ENCODE measurements at regions not wholly inside any gene's neighbourhood (a gene's known extent, or its start where the extent isn't known, plus 50 kb on each side); places are given as distances from the start of the nearest gene placed in this dataset.

DNA sequence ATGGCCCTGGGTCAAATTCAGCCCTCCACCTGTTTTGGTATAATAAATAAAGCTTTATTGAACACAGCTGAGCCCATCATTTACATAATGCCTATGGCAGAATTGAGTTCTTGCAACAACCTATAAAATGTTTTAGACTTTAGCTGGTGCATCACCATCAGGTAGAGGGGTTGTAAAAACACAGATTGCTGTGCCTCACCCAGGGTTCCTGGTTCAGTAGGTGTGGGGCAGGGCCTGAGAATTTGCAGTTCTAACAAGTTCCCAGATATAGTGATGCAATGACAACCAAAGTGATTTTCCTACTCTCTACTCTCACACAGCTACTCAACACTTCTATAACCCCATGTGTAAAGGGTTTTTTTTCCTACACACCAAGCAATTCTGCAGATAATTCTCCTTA is 120.0 kb upstream of the EGFL6 start:
- H3K4me3 ChIP-seq (ENCODE audit: extremely low read depth in 1 of 4, insufficient read depth in 2 of 4, low read depth in 3 of 4, low read length in 4 of 4) = no peak overlapping the region
- H3K56ac ChIP-seq (replicated peaks; ENCODE audit: insufficient read length, low read depth, low read length) = no peak overlapping the region
- no peaks in the 10 kb centered on the region for H3K9me3 ChIP-seq (ENCODE audit: insufficient read depth in 2 of 2, low read depth in 1 of 2, low read length in 1 of 2)
- H2BK120ac ChIP-seq (replicated peaks; ENCODE audit: low read depth, low read length) = no peak overlapping the region
- no peak overlapping the region for H4K5ac ChIP-seq (ENCODE audit: insufficient read length, low read depth, low read length)
- H3K27me3 ChIP-seq (replicated peaks in 1 of 4; ENCODE audit: control insufficient read depth in 3 of 4, extremely low read depth in 1 of 4, insufficient read depth in 3 of 4, low read length in 3 of 4) = no peaks in the 10 kb centered on the region
- H3K4me1 ChIP-seq (replicated peaks in 1 of 4; ENCODE audit: control insufficient read depth in 3 of 4, insufficient read depth in 4 of 4, low read length in 3 of 4) = no peaks in the 10 kb centered on the region
- H3K27ac ChIP-seq (ENCODE audit: low read depth, low read length) = no peak overlapping the region
- no peaks in the 10 kb centered on the region for H3K79me2 ChIP-seq (ENCODE audit: control insufficient read depth in 1 of 2, insufficient read depth in 2 of 2, low read length in 2 of 2)
- no peak overlapping the region for H3K23ac ChIP-seq (ENCODE audit: insufficient read length)
- H3K23me2 ChIP-seq (ENCODE audit: low read depth, low read length) = no peaks in the 10 kb centered on the region
- no peak overlapping the region for H4K91ac ChIP-seq (replicated peaks; ENCODE audit: insufficient read length, low read length)
- H2BK5ac ChIP-seq (ENCODE audit: low read depth, low read length) = no peak overlapping the region
- H4K8ac ChIP-seq (ENCODE audit: extremely low read depth, insufficient read depth, low read length) = no peak overlapping the region
- no peak overlapping the region for H2BK12ac ChIP-seq (ENCODE audit: low read depth, low read length)
- no peak overlapping the region for H2BK15ac ChIP-seq (ENCODE audit: low read length)
- H2BK20ac ChIP-seq (ENCODE audit: low read length) = no peak overlapping the region
- H2AFZ ChIP-seq (ENCODE audit: low read length) = no peak overlapping the region
- CTCF ChIA-PET (ENCODE audit: partially characterized antibody) = interaction anchor here (1.1 to 1.5 kb wide), 2 partner anchors 38 to 503 kb away, joined by 3 to 4 read pairs; no protein-coding TSS in a partner anchor
- no peak overlapping the region for H2AK5ac ChIP-seq (ENCODE audit: low read depth, low read length)
- H3K4me2 ChIP-seq (ENCODE audit: insufficient read depth in 1 of 2, low read depth in 2 of 2, low read length in 2 of 2) = no peak overlapping the region
- no peak overlapping the region for H3K14ac ChIP-seq (ENCODE audit: insufficient read length)
- H3K18ac ChIP-seq (ENCODE audit: extremely low read depth, low read length) = no peak overlapping the region
- H3K9ac ChIP-seq (replicated peaks in 1 of 4; ENCODE audit: extremely low read depth in 1 of 4, low read depth in 3 of 4, low read length in 3 of 4) = no peak overlapping the region
- no peaks in the 10 kb centered on the region for H3K36me3 ChIP-seq (ENCODE audit: control insufficient read depth in 2 of 4, insufficient read depth in 4 of 4, low read length in 3 of 4)
- no peak for DNase-seq (ENCODE audit: low read depth in 1 of 2, low spot score in 2 of 2)
- POLR2A ChIA-PET (ENCODE audit: partially characterized antibody) = no interaction called here
- H3K4ac ChIP-seq (replicated peaks; ENCODE audit: insufficient read length, low read depth, low read length) = no peak overlapping the region
- no peaks in the 10 kb centered on the region for H3K79me1 ChIP-seq (ENCODE audit: low read depth, low read length)
- FAIRE-seq = no peak
- no peaks in the 10 kb centered on the region for H4K20me1 ChIP-seq (replicated peaks in 1 of 2; ENCODE audit: control insufficient read depth in 1 of 2, insufficient read depth in 2 of 2, low read length in 2 of 2)
- no peak for TF ChIP-seq CHD2 (IDR thresholded peaks at IDR 0.05; ENCODE audit: low read length)
- no peak for TF ChIP-seq TCF12 (IDR thresholded peaks at IDR 0.05; ENCODE audit: low read depth, low read length)
- no peak for TF ChIP-seq SUZ12 (IDR thresholded peaks at IDR 0.05; ENCODE audit: low read length)
- no peak for TF ChIP-seq BACH1 (IDR thresholded peaks at IDR 0.05; ENCODE audit: low read length)
- TF ChIP-seq GABPA (IDR thresholded peaks at IDR 0.05; ENCODE audit: borderline replicate concordance, insufficient read depth, low read length) = no peak
- TF ChIP-seq EZH2 (IDR thresholded peaks at IDR 0.05; ENCODE audit: low read depth, low read length, severe bottlenecking) = no peak
- TF ChIP-seq MAFK (IDR thresholded peaks at IDR 0.05; ENCODE audit: low read depth, low read length) = no peak
- no peak for TF ChIP-seq TAF7 (optimal IDR thresholded peaks at IDR 0.05; ENCODE audit: borderline replicate concordance, low read depth, low read length)
- no peak for TF ChIP-seq SIRT6 (IDR thresholded peaks at IDR 0.05; ENCODE audit: low read length)
- TF ChIP-seq SIN3A (conservative IDR thresholded peaks at IDR 0.05 in 1 of 2, IDR thresholded peaks at IDR 0.05 in 1 of 2; ENCODE audit: low read depth in 1 of 2, low read length in 2 of 2) = no peak
- no peak for TF ChIP-seq CREB1 (IDR thresholded peaks at IDR 0.05)
- no peak for TF ChIP-seq CBX5 (IDR thresholded peaks at IDR 0.05; ENCODE audit: low read depth, low read length)
- no peak for TF ChIP-seq YY1 (IDR thresholded peaks at IDR 0.05; ENCODE audit: low read depth, low read length)
- no peak for TF ChIP-seq HDAC6 (IDR thresholded peaks at IDR 0.05; ENCODE audit: low read depth, low read length)
- TF ChIP-seq BRCA1 (IDR thresholded peaks at IDR 0.05; ENCODE audit: low read depth, low read length) = no peak
- TF ChIP-seq SP4 (IDR thresholded peaks at IDR 0.05; ENCODE audit: low read length) = no peak
- TF ChIP-seq CHD1 (IDR thresholded peaks at IDR 0.05; ENCODE audit: low read depth, low read length) = no peak
- TF ChIP-seq POLR2AphosphoS5 (IDR thresholded peaks at IDR 0.05; ENCODE audit: low read depth, low read length) = no peak
- no peak for TF ChIP-seq TAF1 (IDR thresholded peaks at IDR 0.05; ENCODE audit: low read depth, low read length)

Measured in H1 (cell line).